ENCODE measurements at regions not wholly inside any gene's neighbourhood (a gene's known extent, or its start where the extent isn't known, plus 50 kb on each side); places are given as distances from the start of the nearest gene placed in this dataset.

- H3K27me3 ChIP-seq (ENCODE audit: control insufficient read depth, insufficient read depth, low read length): no peaks in the 10 kb centered on the region
- H3K36me3 ChIP-seq (ENCODE audit: control insufficient read depth, insufficient read depth, low read length): no peaks in the 10 kb centered on the region
- ChIA-PET POLR2A (no interaction called here), CTCF (no interaction called here)
- intact Hi-C loops (cut with micrococcal nuclease; ENCODE audit: unreplicated experiment): no loop called here
- H3K4me1 ChIP-seq (ENCODE audit: control insufficient read depth, insufficient read depth, low read length): peaks cover 61% of the 10 kb centered on the region
- no peak for DNase-seq (ENCODE audit: low read depth, low spot score)
- no peaks in the 10 kb centered on the region for H3K9me3 ChIP-seq (ENCODE audit: control insufficient read depth, insufficient read depth, low read depth, low read length)
- TF ChIP-seq TCF7L2 (IDR thresholded peaks at IDR 0.05; ENCODE audit: low read depth, low read length) (no peak), SIN3A (IDR thresholded peaks at IDR 0.05; ENCODE audit: borderline replicate concordance, insufficient read depth, low read depth, low read length) (no peak), POLR2AphosphoS5 (IDR thresholded peaks at IDR 0.05; ENCODE audit: low read depth, low read length) (no peak), CTCF (IDR thresholded peaks at IDR 0.05) (no peak), REST (IDR thresholded peaks at IDR 0.05; ENCODE audit: insufficient read depth in 1 of 2, low read depth in 2 of 2, low read length in 1 of 2) (no peak)
- ATAC-seq: no peak
- H3K4me3 ChIP-seq (ENCODE audit: low read depth in 2 of 2, low read length in 2 of 2): no peak overlapping the region
- no TSS peak for BruUV-seq (replicated peaks)
- peak overlapping the region; percentile 46; the same call in 1 of the 2 replicates for H3K27ac ChIP-seq (ENCODE audit: low read length)
- in situ Hi-C loops (cut with HindIII; ENCODE audit: low pct_unique_long_range_greater_than_20kb, low sequenced_read_pairs): no loop called here
Observed at GRCh38 chr20:62585461-62585970, 56.8 kb upstream of the SLCO4A1 start.

- POLR2A ChIA-PET: no interaction called here
- intact Hi-C loops (cut with micrococcal nuclease; ENCODE audit: unreplicated experiment): no loop called here
- CTCF ChIA-PET: no interaction called here
Observed at GRCh38 chr20:62586799-62587198, 55.5 kb upstream of the SLCO4A1 start.

More at GRCh38 chr20:62586799-62587198, 55.5 kb upstream of the SLCO4A1 start:
- Histone ChIP-seq H3K27me3 (ENCODE audit: control insufficient read depth, insufficient read depth, low read length) (no peaks in the 10 kb centered on the region), H3K27ac (ENCODE audit: low read length) (no peak overlapping the region), H3K9me3 (ENCODE audit: control insufficient read depth, insufficient read depth, low read depth, low read length) (no peaks in the 10 kb centered on the region), H3K4me3 (ENCODE audit: low read depth in 2 of 2, low read length in 2 of 2) (no peak overlapping the region), H3K36me3 (ENCODE audit: control insufficient read depth, insufficient read depth, low read length) (no peaks in the 10 kb centered on the region), H3K4me1 (ENCODE audit: control insufficient read depth, insufficient read depth, low read length) (peaks cover 53% of the 10 kb centered on the region)
- in situ Hi-C loops (cut with HindIII; ENCODE audit: low pct_unique_long_range_greater_than_20kb, low sequenced_read_pairs): no loop called here
- no TSS peak for BruUV-seq (replicated peaks)
- DNase-seq (ENCODE audit: low read depth, low spot score) (no peak), ATAC-seq (no peak)
- TF ChIP-seq CTCF (IDR thresholded peaks at IDR 0.05): no peak
- no peak for TF ChIP-seq POLR2AphosphoS5 (IDR thresholded peaks at IDR 0.05; ENCODE audit: low read depth, low read length)
- no peak for TF ChIP-seq SIN3A (IDR thresholded peaks at IDR 0.05; ENCODE audit: borderline replicate concordance, insufficient read depth, low read depth, low read length)
- no peak for TF ChIP-seq REST (IDR thresholded peaks at IDR 0.05; ENCODE audit: insufficient read depth in 1 of 2, low read depth in 2 of 2, low read length in 1 of 2)
- TF ChIP-seq TCF7L2 (IDR thresholded peaks at IDR 0.05; ENCODE audit: low read depth, low read length): no peak
